Transverse colon (tissue), 4 donors: ENCODE measurements at regions not wholly inside any gene's neighbourhood (a gene's known extent, or its start where the extent isn't known, plus 50 kb on each side); places are given as distances from the start of the nearest gene placed in this dataset.

Experiments used
- CTCF ChIP-seq, 5 experiments: fragments of 200-600 bp in 3 of 5; fragments of 450-650 bp in 2 of 5; sonication (generic) in 3 of 5; IDR thresholded peaks; 1 replicate in 2 of 5; 2 replicates in 3 of 5; pipeline ENCODE4 v1.5.1; 2016 to 2017; ENCODE audit warnings: antibody characterized with exemption in 5 of 5, inconsistent platforms in 3 of 5, mild to moderate bottlenecking in 2 of 5, moderate library complexity in 1 of 5
- POLR2A ChIP-seq: fragments of 450-650 bp; IDR thresholded peaks from one replicate; pipeline ENCODE4 v1.6.1; 2016; ENCODE audit warnings: antibody characterized with exemption, mild to moderate bottlenecking, moderate library complexity
- POLR2AphosphoS5 ChIP-seq, 3 donors: sonication (generic); formaldehyde crosslinking; IDR thresholded peaks; one replicate each; pipeline ENCODE4 v1.6.1; 2016; ENCODE audit warnings: antibody characterized with exemption in 3 of 3

GRCh38 chr1:221040101-221040500 is 160.9 kb downstream of the HLX start:
- TF ChIP-seq CTCF (IDR thresholded peaks at IDR 0.05) (no peak), POLR2A (no peak), POLR2AphosphoS5 (IDR thresholded peaks at IDR 0.05) (no peak)
